ENCODE measurements at regions not wholly inside any gene's neighbourhood (a gene's known extent, or its start where the extent isn't known, plus 50 kb on each side); places are given as distances from the start of the nearest gene placed in this dataset.

- no peaks in the 10 kb centered on the region for H3K4me1 ChIP-seq (ENCODE audit: control insufficient read depth, extremely low read depth, insufficient read depth, low read length)
- no peak overlapping the region for H2AFZ ChIP-seq (ENCODE audit: low read depth, low read length)
- DNase-seq (ENCODE audit: low read depth, low spot score) (no peak), FAIRE-seq (no peak)
- no TSS peak for BruUV-seq (replicated peaks)
- H3K4me2 ChIP-seq (ENCODE audit: insufficient read depth, low read length), result no peak overlapping the region
- no peaks in the 10 kb centered on the region for H4K20me1 ChIP-seq (replicated peaks; ENCODE audit: control insufficient read depth, extremely low read depth, insufficient read depth, low read length)
- H3K9ac ChIP-seq (replicated peaks; ENCODE audit: extremely low read depth, insufficient read depth, low read length), result no peak overlapping the region
- H3K27ac ChIP-seq (ENCODE audit: insufficient read depth, low read depth, low read length), result no peak overlapping the region
- no peaks in the 10 kb centered on the region for H3K9me3 ChIP-seq (replicated peaks; ENCODE audit: control insufficient read depth, insufficient read depth, low read length)
- dilution Hi-C loops (cut with MboI; ENCODE audit: extremely low pct_ligation_motif_present, low sequenced_read_pairs), result no loop called here
- no peaks in the 10 kb centered on the region for H3K36me3 ChIP-seq (ENCODE audit: control insufficient read depth in 2 of 2, extremely low read depth in 1 of 2, insufficient read depth in 2 of 2, low read length in 2 of 2)
- TF ChIP-seq FOS (IDR thresholded peaks at IDR 0.05; ENCODE audit: borderline replicate concordance, insufficient read depth, low read length) (no peak), POLR2AphosphoS5 (IDR thresholded peaks at IDR 0.05; ENCODE audit: insufficient read depth, low read depth, low read length) (no peak), EZH2 (IDR thresholded peaks at IDR 0.05; ENCODE audit: borderline replicate concordance, low read depth, low read length, severe bottlenecking) (no peak), MYC (IDR thresholded peaks at IDR 0.05; ENCODE audit: low read depth, low read length) (no peak), CTCF (IDR thresholded peaks at IDR 0.05; ENCODE audit: extremely low read depth in 1 of 2, insufficient read depth in 1 of 2, low read depth in 1 of 2, low read length in 2 of 2) (no peak), JUN (IDR thresholded peaks at IDR 0.05; ENCODE audit: borderline replicate concordance, insufficient read depth, insufficient read length, low read depth) (no peak), POLR2A (IDR thresholded peaks at IDR 0.05; ENCODE audit: low read depth, low read length) (no peak), MAX (IDR thresholded peaks at IDR 0.05; ENCODE audit: insufficient read depth, insufficient read length) (no peak), GATA2 (IDR thresholded peaks at IDR 0.05; ENCODE audit: insufficient read depth, insufficient read length, low read depth, low read length) (no peak)
- no peaks in the 10 kb centered on the region for H3K79me2 ChIP-seq (ENCODE audit: control insufficient read depth, insufficient read depth, low read length)
- ChIA-PET POLR2A (no interaction called here), CTCF (no interaction called here)
- H3K4me3 ChIP-seq (replicated peaks in 1 of 3; ENCODE audit: insufficient read depth in 1 of 3, low read depth in 1 of 3, low read length in 3 of 3), result no peak overlapping the region
- no peaks in the 10 kb centered on the region for H3K27me3 ChIP-seq (ENCODE audit: control insufficient read depth in 2 of 2, insufficient read depth in 2 of 2, low read length in 2 of 2)
- no peaks in the 10 kb centered on the region for H3K9me1 ChIP-seq (replicated peaks; ENCODE audit: control insufficient read depth, extremely low read depth, insufficient read depth, low read length)
- intact Hi-C loops (cut with micrococcal nuclease), result no loop called here
Measured at GRCh38 chr6:103396768-103397167, 1463.0 kb downstream of the HACE1 start.

Measured in endothelial cell of umbilical vein (primary cell).